HG03066 (cell line): ENCODE measurements at regions not wholly inside any gene's neighbourhood (a gene's known extent, or its start where the extent isn't known, plus 50 kb on each side); places are given as distances from the start of the nearest gene placed in this dataset.

Source experiments
- ATAC-seq: cut with Tn5 transposase; IDR thresholded peaks from one replicate; pipeline ENCODE4 v1.9.1; 2021; ENCODE audit warnings: low read depth; ENCODE audit not compliant: unreplicated experiment

- ATAC-seq, result no peak
These were observed 308.3 kb upstream of the USP25 start for GRCh38 chr21:15421441-15421881.

- no peak for ATAC-seq
These were observed 307.8 kb upstream of the USP25 start for GRCh38 chr21:15421947-15422346.

GRCh38 chr21:15422783-15423182, 307.0 kb upstream of the USP25 start:
- ATAC-seq, result no peak

GRCh38 chr21:15423676-15424445, 305.9 kb upstream of the USP25 start:
- ATAC-seq, result no peak

- no peak for ATAC-seq
These were observed 304.7 kb upstream of the USP25 start for GRCh38 chr21:15425049-15425448.

- no peak for ATAC-seq
These were observed 299.8 kb upstream of the USP25 start for GRCh38 chr21:15430023-15430422.

GRCh38 chr21:15430577-15430976, 299.2 kb upstream of the USP25 start:
- ATAC-seq, result no peak

GRCh38 chr21:15431053-15431452, 298.7 kb upstream of the USP25 start:
- ATAC-seq, result no peak

- no peak for ATAC-seq
These were observed 296.7 kb upstream of the USP25 start for GRCh38 chr21:15433091-15433490.

GRCh38 chr21:15434163-15434905, 295.4 kb upstream of the USP25 start:
- no peak for ATAC-seq

GRCh38 chr21:15436031-15436430, 293.8 kb upstream of the USP25 start:
- no peak for ATAC-seq

GRCh38 chr21:15437883-15438282, 291.9 kb upstream of the USP25 start:
- no peak for ATAC-seq

GRCh38 chr21:15439726-15440125, 290.1 kb upstream of the USP25 start:
- ATAC-seq, result no peak

- no peak for ATAC-seq
These were observed 288.7 kb upstream of the USP25 start for GRCh38 chr21:15441060-15441493.

- no peak for ATAC-seq
These were observed 287.8 kb upstream of the USP25 start for GRCh38 chr21:15441992-15442391.

- no peak for ATAC-seq
These were observed 286.9 kb upstream of the USP25 start for GRCh38 chr21:15442743-15443469.

GRCh38 chr21:15443740-15444117, 286.1 kb upstream of the USP25 start:
- no peak for ATAC-seq

GRCh38 chr21:15444118-15444960, 285.4 kb upstream of the USP25 start:
- no peak for ATAC-seq

GRCh38 chr21:15445327-15445726, 284.5 kb upstream of the USP25 start:
- peak; percentile 62 for ATAC-seq

- no peak for ATAC-seq
These were observed 283.6 kb upstream of the USP25 start for GRCh38 chr21:15446223-15446622.
